Ascending aorta (tissue), 2 donors: ENCODE measurements at regions not wholly inside any gene's neighbourhood (a gene's known extent, or its start where the extent isn't known, plus 50 kb on each side); places are given as distances from the start of the nearest gene placed in this dataset.

Experiments
- DNase-seq, 2 donors: peaks; one replicate each; pipeline ENCODE4 v3.0.0-alpha.2; 2019; ENCODE audit warnings: low spot score in 2 of 2
- H3K27ac ChIP-seq, 2 donors: fragments of 200-600 bp; sonication (generic); one replicate each; pipeline ENCODE4 v1.5.1; 2016 to 2017; ENCODE audit warnings: mild to moderate bottlenecking in 1 of 2
- H3K27me3 ChIP-seq: fragments of 200-600 bp; sonication (generic); one replicate; pipeline ENCODE4 v1.5.1; 2017
- H3K36me3 ChIP-seq, 2 donors: fragments of 200-600 bp; sonication (generic); one replicate each; pipeline ENCODE4 v1.5.1; 2016
- H3K4me1 ChIP-seq, 2 donors: fragments of 200-600 bp; sonication (generic); one replicate each; pipeline ENCODE4 v1.5.1; 2016 to 2017; ENCODE audit warnings: mild to moderate bottlenecking in 1 of 2
- H3K4me3 ChIP-seq, 2 donors: fragments of 200-600 bp; sonication (generic); one replicate each; pipeline ENCODE4 v1.5.1; 2016 to 2017; ENCODE audit warnings: mild to moderate bottlenecking in 1 of 2
- H3K9me3 ChIP-seq, 2 donors: fragments of 200-600 bp; sonication (generic); one replicate each; pipeline ENCODE4 v1.5.1; 2016
- CTCF ChIP-seq, 3 experiments: fragments of 200-600 bp in 2 of 3; fragments of 450-650 bp in 1 of 3; sonication (generic) in 2 of 3; IDR thresholded peaks; one replicate each; pipeline ENCODE4 v1.5.1; 2016 to 2019; ENCODE audit warnings: antibody characterized with exemption in 3 of 3, mild to moderate bottlenecking in 1 of 3, moderate library complexity in 1 of 3
- intact Hi-C: fragments of 100-400 bp; cut with DNase I; formaldehyde crosslinking; loops from one replicate; pipeline ENCODE4 v1.15.1; 2023

GRCh38 chr14:101506211-101506925 lies 54.9 kb upstream of the DIO3 start:
- TF ChIP-seq CTCF (IDR thresholded peaks at IDR 0.05), result no peak
- Histone ChIP-seq H3K4me1 (no peaks in the 10 kb centered on the region), H3K9me3 (no peaks in the 10 kb centered on the region), H3K27me3 (no peaks in the 10 kb centered on the region), H3K4me3 (no peak overlapping the region), H3K27ac (no peak overlapping the region), H3K36me3 (no peaks in the 10 kb centered on the region)
- peak in 1 of 2 donors; percentile 61 for DNase-seq
- intact Hi-C loops, result no loop called here

GRCh38 chr14:101506926-101507835 lies 54.1 kb upstream of the DIO3 start:
- no peak for TF ChIP-seq CTCF (IDR thresholded peaks at IDR 0.05)
- H3K36me3 ChIP-seq, result no peaks in the 10 kb centered on the region
- no peak overlapping the region for H3K4me3 ChIP-seq
- no peaks in the 10 kb centered on the region for H3K9me3 ChIP-seq
- no peaks in the 10 kb centered on the region for H3K27me3 ChIP-seq
- no peak overlapping the region for H3K27ac ChIP-seq
- DNase-seq, result peak in 1 of 2 donors; percentile 55
- H3K4me1 ChIP-seq, result no peaks in the 10 kb centered on the region
- intact Hi-C loops, result no loop called here

- Histone ChIP-seq H3K4me3 (no peak overlapping the region), H3K27ac (no peak overlapping the region), H3K36me3 (no peaks in the 10 kb centered on the region), H3K4me1 (no peaks in the 10 kb centered on the region), H3K9me3 (no peaks in the 10 kb centered on the region), H3K27me3 (no peaks in the 10 kb centered on the region)
- no peak for TF ChIP-seq CTCF (IDR thresholded peaks at IDR 0.05)
- intact Hi-C loops, result no loop called here
- DNase-seq, result peak in 1 of 2 donors; percentile 35
Measured at GRCh38 chr14:101507836-101508150, 53.5 kb upstream of the DIO3 start.

GRCh38 chr14:101508196-101508947 lies 52.9 kb upstream of the DIO3 start:
- no peaks in the 10 kb centered on the region for H3K36me3 ChIP-seq
- no peak overlapping the region for H3K27ac ChIP-seq
- no peaks in the 10 kb centered on the region for H3K4me1 ChIP-seq
- no peak overlapping the region for H3K4me3 ChIP-seq
- H3K9me3 ChIP-seq, result no peaks in the 10 kb centered on the region
- peak in 1 of 2 donors; percentile 39 for DNase-seq
- intact Hi-C loops, result no loop called here
- no peaks in the 10 kb centered on the region for H3K27me3 ChIP-seq
- TF ChIP-seq CTCF (IDR thresholded peaks at IDR 0.05), result no peak

GRCh38 chr14:101508948-101509729 lies 52.2 kb upstream of the DIO3 start:
- Histone ChIP-seq H3K4me3 (no peak overlapping the region), H3K27ac (no peak overlapping the region), H3K4me1 (no peaks in the 10 kb centered on the region), H3K27me3 (no peaks in the 10 kb centered on the region), H3K36me3 (no peaks in the 10 kb centered on the region), H3K9me3 (no peaks in the 10 kb centered on the region)
- no peak for TF ChIP-seq CTCF (IDR thresholded peaks at IDR 0.05)
- intact Hi-C loops, result no loop called here
- peak in 1 of 2 donors; percentile 53 for DNase-seq
